GM18499 (cell line): ENCODE measurements at regions not wholly inside any gene's neighbourhood (a gene's known extent, or its start where the extent isn't known, plus 50 kb on each side); places are given as distances from the start of the nearest gene placed in this dataset.

Source experiments
- ATAC-seq: cut with Tn5 transposase; IDR thresholded peaks from one replicate; pipeline ENCODE4 v1.9.1; 2021; ENCODE audit warnings: moderate number of reproducible peaks; ENCODE audit not compliant: insufficient read depth, unreplicated experiment

DNA sequence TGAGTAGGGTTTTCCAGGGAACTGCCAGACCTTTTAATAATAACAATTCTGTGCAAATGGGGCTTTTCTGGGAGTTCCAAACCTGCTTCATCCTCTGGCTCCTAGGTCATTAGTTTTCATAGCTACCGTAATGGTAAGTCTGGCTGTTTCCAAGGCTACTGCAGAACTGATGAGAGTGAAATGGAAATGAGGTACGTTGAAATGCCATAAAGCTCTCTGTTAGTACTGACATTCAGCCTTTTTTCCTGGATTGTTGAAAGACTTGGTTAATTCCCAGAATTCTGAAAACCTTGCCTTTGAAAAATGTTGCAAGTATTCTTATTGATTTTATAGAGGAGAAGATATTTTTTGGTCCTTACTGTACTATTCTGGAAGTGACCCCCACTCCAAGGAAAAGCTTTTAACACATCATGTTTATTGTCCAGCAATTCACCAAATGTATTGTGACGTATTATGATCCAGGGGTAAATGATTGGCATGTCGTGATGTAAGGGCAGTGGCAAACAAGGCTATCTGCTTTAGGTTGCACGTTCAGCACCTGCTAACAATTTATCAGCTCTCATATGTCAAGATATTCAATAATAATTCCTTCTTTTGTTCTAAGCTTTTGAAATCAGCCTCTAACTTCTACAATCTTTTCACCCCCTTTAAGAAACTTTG is 767.0 kb upstream of the RAB6C start:
- ATAC-seq = no peak

DNA sequence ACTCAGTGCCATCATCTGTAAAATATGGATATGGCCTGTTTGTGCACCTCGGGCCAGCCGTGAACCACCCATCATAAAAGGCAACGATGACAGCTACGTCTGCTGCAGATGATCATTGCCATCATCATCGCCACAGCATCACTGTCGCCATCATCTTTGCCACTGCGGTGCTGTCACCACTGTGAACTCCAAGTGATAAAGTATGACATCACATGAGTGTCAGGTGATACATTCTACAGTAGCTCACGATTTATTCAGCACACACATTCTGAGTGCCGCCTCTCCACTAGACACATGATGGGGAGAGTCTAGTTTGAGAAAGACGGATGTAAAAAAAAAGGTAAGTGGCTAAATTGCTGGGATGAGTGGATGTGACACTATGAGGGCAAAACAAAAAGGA is 755.4 kb upstream of the RAB6C start:
- no peak for ATAC-seq

DNA sequence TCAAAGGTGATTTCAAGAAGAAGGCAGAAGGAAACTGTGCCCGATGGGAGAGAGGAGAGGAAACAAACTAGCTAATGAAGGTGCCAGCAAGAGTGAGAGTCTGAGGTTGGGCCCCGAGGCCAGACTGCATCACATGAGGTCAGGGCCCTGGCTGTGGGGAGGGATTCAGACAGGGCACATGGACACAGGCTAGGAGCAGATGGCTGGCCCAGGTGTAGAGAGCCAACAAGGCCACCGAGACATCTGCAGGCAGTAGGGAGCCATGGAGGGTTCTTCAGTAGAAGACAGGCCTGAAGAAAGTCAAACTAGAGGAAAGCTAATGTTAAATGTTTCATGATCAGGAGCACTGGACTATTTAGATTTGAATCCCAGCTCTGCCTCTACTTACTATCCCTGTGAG is 755.0 kb upstream of the RAB6C start:
- no peak for ATAC-seq

DNA sequence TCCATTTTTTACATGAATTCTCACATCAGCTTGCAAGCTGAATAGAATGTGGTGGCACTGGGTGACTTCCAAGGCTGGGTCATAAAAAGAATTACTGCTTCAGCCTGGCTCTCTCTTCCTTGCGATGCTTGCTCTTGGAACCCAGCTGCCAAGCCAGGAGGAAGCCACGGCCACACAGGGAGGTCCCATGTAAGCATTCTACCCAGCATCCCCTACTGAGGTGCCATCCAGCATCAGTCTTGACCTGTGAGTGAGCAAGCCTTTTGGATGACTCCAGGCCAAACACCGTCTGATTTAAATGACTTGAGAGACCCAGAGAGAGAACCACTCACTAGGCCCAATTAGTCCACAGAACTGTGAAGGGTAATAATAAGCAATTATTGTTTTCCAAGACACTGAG is 750.3 kb upstream of the RAB6C start:
- no peak for ATAC-seq

DNA sequence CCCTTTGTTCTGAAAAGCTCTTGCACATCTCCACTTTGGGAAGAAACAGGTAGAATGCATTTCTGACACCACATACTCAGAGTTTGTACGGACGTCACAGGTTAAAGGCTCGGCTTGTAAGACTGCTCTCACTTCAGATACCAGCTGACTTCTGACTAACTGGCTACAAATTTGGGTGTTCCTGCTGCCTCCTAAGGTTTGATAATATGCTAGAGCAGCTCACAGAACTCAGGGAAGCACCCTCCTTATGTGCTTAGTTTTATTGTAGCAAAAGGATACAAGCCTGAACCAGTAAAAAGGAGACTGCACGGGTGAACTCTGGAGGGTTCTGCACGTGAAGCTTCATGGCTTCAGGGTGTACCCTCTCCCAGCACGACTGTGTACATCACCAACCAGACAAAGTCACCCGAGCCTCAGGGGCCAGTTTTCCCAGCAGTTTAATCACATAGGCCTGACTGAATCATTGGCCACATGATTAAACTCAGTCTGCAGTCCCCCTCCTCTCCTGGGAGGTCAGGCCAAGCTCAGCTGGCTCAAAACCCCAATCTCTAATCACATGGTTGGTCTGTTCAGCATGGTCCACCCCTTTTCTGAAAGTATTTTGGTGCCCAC is 749.5 kb upstream of the RAB6C start:
- no peak for ATAC-seq

DNA sequence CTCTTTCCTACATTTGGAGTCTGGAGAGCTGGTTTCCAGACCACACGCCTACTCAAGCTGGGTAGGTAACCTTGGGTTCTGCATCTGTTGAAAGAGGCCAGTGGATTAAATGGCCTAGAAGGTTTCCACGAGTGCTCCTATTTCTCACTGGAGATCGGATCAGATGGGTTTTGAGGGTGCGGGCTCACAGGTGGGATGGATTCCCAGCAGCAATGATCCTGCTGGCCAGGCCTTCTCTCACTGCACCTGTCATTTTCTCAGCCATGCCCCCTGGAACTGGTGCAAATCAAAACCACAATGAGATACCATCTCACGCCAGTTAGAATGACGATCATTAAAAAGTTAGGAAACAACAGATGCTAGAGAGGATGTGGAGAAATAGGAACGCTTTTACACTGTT is 747.5 kb upstream of the RAB6C start:
- no peak for ATAC-seq

DNA sequence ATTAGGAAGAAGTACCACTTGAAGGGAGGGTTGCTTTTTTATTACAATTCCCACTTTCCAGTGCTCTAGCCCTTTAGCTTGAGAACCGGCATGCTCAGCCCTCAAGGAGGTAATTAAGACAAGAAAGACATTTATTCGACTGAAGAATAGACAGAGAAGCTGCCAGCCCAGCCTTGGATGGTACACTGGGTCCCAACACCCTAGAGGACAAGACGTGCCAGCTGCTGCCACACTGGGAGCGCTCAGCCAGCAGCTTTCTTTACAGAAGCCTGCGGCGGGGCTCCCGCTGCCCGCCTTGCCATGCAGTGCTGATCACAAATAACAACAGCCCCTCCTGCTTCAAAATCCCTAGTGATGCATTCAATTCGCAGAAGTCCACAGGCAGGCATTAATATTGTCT is 746.3 kb upstream of the RAB6C start:
- no peak for ATAC-seq

DNA sequence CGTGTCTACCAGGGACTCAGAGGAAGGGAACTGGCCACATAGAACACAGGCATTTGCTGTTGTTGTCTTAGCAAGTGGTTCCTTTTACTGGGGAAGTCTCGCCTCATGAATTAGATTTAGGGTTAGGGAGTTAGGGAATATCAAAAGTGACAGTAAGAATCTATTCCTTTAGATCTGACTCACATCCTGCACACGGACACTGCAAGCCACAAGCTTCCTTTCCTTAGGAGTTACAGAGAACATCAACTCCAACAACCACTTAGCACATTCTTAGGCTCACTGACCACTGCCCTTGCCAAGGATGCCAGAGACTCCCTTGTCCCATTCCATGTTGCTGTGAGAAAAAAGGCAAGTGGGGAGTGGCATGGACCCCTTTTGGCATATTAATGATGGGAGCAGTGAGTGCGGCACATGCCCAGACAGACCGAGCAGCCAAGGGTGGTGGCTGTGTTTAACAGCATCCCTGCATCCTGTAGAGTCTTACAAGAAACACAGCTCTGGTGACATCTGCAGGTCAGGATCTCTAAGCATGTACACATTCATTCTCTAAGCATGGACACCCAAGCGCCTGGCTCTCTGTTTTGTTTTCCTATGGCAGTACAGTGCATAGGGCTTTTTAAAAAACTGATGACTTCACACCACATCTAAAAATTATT is 745.6 kb upstream of the RAB6C start:
- ATAC-seq = no peak

DNA sequence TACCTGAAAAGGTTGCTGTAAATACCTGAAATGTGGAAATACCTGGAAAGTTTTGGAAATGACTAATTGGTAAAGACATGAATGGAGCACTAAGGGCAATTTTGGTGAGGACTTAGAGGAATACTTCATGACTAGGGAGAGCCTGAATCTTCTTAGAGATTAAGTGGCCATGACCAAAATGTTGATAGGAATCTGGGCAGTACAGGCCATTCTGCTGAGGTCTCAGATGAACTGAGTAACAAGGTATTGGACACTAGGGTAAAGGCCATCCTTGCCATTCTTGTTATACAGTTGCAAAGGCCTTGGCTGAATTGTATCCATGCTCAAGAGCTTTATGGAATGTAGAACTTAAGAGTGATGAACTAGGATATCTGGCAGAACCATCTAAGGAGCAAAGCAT is 742.9 kb upstream of the RAB6C start:
- ATAC-seq = no peak

DNA sequence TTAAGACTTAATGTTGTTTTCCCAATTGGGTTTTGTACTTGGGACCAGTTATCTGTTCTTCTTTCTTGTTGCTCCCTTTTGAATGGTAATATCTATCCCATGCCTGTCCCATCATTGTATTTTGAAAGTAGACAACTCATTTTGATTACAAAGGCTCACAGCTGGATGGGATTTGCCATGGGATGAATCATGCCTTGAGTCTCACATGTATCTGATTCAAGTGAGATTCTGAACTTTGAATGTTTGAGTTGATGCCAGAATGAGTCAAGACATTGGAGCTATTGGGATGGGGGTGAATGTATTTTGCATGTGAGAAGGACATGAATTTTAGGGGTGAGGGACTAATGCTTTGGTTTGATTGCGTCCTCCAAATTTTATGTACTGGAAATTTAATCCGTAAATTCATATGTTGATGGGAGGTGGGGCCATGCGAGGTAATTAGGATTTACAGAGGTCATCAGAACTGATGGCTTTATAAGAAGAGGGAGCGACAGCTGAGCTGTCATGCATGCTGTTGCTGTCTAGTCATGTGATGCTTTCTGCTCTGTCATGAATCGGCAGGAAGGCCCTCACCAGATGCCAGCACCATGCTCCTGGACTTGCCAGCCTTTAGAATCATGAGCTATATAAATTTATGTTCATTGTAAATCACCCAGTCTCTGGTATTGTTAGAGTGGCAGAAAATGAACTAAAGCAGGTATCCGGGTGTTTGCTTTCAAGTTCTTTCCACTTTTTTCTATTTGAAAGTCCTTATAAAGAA is 741.3 kb upstream of the RAB6C start:
- no peak for ATAC-seq

DNA sequence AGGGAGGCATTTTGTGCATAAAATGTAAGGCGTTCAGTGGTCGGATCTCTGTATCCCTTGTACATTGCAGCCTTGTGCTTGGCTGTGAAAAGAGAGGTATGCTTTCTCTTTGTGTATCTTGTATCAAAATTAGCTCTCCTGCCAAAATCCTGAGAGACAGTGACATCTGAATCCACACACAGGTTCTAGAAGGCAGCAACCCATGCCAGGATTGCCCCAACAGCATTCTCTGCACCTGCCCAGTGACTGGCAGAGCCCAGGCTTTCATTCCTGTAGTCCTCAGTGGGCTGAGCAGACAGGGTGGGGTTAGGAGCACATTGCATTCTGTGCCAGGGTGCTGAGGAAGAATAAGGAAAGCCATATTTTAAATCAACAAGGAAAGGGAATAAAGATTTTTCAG is 740.3 kb upstream of the RAB6C start:
- no peak for ATAC-seq

DNA sequence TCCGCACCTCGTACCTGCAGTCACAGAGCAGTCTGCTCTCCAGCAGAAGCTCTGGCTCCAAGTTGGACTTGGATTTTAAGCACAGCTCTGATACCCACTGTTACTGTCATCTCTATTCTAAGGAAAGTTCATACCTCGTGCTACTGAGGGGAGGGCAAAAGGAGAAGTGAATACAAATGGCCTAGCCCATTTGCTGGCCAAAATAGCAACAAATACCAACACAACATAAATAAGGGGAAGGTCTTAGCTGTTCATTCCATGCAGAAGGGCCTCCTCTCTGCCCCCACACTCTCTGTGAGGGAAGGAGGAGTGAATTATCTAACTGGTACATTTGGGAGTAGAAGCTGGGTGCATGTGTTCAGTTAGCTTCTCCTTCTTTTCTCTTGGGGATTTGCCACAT is 739.4 kb upstream of the RAB6C start:
- no peak for ATAC-seq

DNA sequence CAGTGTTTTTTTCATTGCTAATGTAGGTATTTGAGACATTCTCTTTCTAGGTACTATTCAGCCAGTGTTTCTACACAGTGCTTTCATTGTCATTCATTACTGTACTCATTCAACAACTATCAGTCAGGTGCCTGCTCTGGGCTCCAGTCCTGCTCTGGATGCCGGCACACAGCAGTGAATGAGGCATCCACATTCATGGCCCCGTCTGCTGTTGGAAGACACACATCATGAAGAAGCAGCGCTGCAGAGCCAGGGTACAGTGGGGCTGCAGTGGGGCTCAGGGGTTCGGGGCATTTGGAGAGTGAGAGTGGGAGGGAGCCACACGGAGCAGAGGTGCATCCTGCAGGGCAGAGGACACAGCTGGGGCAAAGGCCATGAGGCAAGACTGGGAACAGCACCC is 737.2 kb upstream of the RAB6C start:
- no peak for ATAC-seq

DNA sequence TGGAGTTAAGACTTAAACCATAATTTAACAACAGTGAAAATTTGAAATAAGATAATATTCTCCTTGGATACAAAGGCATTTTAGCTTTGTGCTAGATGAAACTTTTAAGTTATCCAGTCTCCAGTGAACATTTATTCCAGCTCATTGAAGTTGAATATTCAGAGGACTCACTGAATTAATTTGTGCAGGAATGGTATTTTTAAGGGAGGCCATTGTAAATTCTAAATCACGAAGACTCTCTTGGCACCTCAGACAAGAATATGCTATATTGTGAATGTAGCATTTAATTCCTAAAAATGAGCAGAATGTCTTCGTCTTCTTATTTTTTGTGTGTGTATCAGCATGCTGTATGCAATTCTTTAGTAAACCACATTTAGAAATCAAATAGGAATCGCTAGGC is 731.7 kb upstream of the RAB6C start:
- no peak for ATAC-seq

DNA sequence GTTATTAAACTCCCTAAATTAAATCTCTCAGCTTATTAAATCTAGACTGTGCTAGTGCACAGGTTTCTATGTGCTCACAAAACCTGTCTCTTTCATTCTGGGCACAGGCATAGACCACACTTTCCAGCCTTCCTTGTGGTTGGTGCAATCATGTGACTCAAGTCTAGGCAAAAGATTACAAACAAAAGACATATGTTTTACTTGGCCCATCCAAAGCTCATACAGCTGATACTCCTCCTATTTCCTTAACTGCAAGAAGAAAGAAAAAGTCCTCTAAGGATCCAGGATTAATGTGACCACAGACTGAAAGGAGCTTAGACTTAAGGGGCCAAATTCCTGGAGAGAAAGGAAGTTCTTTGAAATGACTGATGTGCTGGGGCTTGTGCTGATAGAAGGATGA is 731.3 kb upstream of the RAB6C start:
- ATAC-seq = no peak

DNA sequence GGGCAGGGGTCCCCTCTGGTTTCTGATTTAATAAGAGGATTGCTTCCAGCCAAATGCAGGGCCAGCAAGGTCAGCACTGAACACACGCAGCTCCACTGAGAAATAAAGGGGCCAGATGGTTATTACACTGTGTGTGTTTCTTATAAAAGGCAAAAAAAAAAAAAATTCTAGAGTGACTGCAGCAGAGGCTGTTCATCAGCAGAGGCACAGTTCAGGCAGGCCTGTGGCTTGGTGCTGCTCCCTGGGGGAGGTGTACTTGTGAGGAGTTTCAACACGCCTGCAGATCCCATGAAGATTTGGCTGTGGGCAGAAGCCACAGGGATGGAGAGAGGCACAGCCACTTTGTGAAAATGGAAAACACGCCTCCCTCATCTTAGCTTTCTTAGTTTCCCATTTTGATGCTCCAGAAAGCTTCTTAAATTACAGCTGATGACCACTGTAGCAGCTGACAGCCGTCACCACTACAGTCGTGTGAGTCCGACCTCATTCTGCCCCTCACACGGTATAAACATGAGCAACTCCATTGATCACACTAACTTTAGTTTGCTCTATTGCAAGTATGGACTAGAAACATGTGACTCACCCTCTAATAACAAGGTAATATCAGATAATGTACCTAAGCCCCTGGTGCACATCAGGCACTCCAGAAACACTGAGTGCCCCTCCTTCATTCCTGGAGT is 726.5 kb upstream of the RAB6C start:
- ATAC-seq = no peak

DNA sequence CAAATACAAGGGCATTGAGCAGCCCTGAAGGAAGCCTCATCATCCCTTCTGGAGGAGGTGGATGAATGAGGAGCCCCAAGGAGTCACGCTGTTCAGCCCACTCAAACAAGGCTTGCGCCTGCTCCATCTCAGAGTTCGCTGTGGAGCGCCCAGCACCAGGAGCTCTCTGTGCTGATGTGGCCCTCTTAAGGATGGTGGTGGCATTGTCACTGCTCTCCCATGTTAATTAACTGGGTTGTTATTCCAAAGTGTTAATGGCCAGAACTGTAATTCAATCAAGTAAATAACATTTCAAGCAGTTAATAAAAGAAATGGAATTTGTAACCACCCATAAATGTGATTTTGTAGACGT is 726.0 kb upstream of the RAB6C start:
- no peak for ATAC-seq

DNA sequence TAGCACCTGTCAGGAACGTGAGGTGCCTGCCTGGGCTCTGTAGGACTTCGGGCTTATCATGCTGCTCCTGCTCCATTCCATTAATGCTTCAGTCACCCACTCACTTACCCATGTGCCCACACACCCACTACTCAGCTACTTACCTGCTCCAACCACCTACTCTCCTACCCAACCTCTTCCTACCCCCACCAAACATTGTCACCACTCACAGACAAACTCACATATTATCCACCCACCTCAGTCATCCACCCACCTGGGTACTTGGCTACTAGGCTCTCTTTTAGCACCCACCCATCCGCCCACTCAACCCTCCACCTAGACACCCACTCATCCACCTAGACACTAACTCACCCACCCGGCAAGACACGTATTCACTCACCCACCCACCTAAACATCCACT is 724.7 kb upstream of the RAB6C start:
- ATAC-seq = no peak

DNA sequence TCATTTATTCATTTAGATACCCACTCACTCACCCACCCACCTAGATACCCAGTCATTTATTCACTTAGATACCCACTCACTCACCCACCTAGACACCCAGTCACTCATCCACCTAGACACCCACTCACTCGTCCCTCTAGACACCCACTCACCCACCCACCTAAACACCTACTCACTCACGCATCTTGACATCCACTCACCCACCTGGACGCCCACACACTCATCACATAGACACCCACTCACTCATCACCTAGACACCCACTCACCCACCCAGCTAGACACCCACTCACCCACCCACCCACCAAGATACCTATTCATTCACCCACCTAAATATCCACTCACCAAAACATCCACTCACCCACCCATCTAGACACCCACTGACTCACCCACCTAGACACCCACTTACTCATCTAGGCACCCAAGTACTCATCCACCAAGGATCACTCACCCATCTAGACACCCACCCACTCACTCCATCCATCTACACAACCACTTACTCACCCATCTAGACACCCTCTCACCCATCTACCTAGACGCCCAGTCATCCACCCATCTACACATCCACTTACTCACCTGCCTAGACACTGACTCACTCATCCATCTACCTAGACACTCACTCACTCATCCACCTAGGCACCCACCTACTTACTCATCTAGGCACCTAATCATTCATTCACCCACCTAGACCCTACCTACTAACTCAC is 723.7 kb upstream of the RAB6C start:
- no peak for ATAC-seq

DNA sequence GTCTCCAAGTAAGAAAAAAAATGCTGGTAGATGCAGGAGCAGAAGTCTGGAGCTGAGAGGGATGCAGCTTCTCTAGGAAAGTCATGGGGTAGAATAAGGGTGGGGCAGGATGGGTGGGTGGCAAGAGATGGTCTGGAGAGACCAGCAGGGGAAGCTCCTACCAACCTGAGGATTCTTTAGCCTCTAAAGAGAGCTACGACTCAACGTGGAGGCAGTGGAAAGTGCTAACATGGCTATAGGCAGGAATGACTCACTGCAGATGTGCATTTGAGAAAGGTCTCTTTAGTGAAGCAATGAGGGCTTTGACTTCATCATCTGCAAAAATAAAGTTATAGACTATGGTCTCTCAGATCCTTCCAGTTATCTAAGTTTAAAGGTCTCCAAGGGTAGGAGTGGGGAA is 722.8 kb upstream of the RAB6C start:
- ATAC-seq = no peak
